GM12891 (cell line): ENCODE measurements at regions not wholly inside any gene's neighbourhood (a gene's known extent, or its start where the extent isn't known, plus 50 kb on each side); places are given as distances from the start of the nearest gene placed in this dataset.

Source experiments
- PAX5 ChIP-seq: IDR thresholded peaks from 2 replicates; pipeline ENCODE4 v1.6.1; 2011; ENCODE audit warnings: low read length, moderate library complexity, mild to moderate bottlenecking; ENCODE audit not compliant: insufficient read depth, severe bottlenecking
- POLR2A ChIP-seq: IDR thresholded peaks from 2 replicates; pipeline ENCODE4 v1.6.1; 2011; ENCODE audit warnings: low read depth, low read length, control low read depth
- POLR2AphosphoS5 ChIP-seq: IDR thresholded peaks from 2 replicates; pipeline ENCODE4 v1.6.1; 2011; ENCODE audit warnings: low read depth, low read length, control low read depth
- SPI1 ChIP-seq: IDR thresholded peaks from 2 replicates; pipeline ENCODE4 v1.6.1; 2011; ENCODE audit warnings: low read depth, low read length, control low read depth
- TAF1 ChIP-seq: IDR thresholded peaks from 2 replicates; pipeline ENCODE4 v1.6.1; 2011; ENCODE audit warnings: low read depth, low read length, control low read depth

- TF ChIP-seq POLR2A (no peak), POLR2AphosphoS5 (no peak), TAF1 (no peak), SPI1 (no peak), PAX5 (no peak)
These were observed 76.0 kb downstream of the PJA1 start for GRCh38 chrX:69089203-69089602.
